DOHH2 (cell line): ENCODE measurements at regions not wholly inside any gene's neighbourhood (a gene's known extent, or its start where the extent isn't known, plus 50 kb on each side); places are given as distances from the start of the nearest gene placed in this dataset.

Experiments used
- EZH2phosphoT487 ChIP-seq: fragments of 200-600 bp; sonication (generic); IDR thresholded peaks from 2 replicates; pipeline ENCODE4 v1.6.1; 2017; ENCODE audit warnings: borderline replicate concordance, mild to moderate bottlenecking, antibody characterized with exemption, low read length, moderate library complexity, mixed read lengths
- TF ChIP-seq, protein P1 (sequence below): fragments of 200-600 bp; sonication (generic); IDR thresholded peaks from one replicate; pipeline ENCODE4 v1.5.1; 2014; ENCODE audit warnings: antibody characterized with exemption, mild to moderate bottlenecking, low read depth, low read length; ENCODE audit not compliant: poor library complexity, severe bottlenecking

GRCh38 chr7:10537764-10538163 is 435.9 kb upstream of the PHF14 start:
- TF ChIP-seq, protein P1, sequence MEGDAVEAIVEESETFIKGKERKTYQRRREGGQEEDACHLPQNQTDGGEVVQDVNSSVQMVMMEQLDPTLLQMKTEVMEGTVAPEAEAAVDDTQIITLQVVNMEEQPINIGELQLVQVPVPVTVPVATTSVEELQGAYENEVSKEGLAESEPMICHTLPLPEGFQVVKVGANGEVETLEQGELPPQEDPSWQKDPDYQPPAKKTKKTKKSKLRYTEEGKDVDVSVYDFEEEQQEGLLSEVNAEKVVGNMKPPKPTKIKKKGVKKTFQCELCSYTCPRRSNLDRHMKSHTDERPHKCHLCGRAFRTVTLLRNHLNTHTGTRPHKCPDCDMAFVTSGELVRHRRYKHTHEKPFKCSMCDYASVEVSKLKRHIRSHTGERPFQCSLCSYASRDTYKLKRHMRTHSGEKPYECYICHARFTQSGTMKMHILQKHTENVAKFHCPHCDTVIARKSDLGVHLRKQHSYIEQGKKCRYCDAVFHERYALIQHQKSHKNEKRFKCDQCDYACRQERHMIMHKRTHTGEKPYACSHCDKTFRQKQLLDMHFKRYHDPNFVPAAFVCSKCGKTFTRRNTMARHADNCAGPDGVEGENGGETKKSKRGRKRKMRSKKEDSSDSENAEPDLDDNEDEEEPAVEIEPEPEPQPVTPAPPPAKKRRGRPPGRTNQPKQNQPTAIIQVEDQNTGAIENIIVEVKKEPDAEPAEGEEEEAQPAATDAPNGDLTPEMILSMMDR, result no peak
- no peak for TF ChIP-seq EZH2phosphoT487
